Activated CD4-positive, CD25-positive, alpha-beta regulatory T cell treated with anti-CD3 and anti-CD28 coated beads, Interleukin-2, amount 50 U/mL, for 16 hours (primary cell): ENCODE measurements at regions not wholly inside any gene's neighbourhood (a gene's known extent, or its start where the extent isn't known, plus 50 kb on each side); places are given as distances from the start of the nearest gene placed in this dataset.

Source experiments
- DNase-seq: peaks from one replicate; pipeline ENCODE4 v3.0.0-alpha.2; 2020; ENCODE audit warnings: low read depth, low spot score

GRCh38 chr2:128437204-128437565 lies 118.5 kb upstream of the HS6ST1 start:
- no peak for DNase-seq

GRCh38 chr2:128438091-128438490 lies 119.4 kb upstream of the HS6ST1 start:
- no peak for DNase-seq

- DNase-seq = no peak
These were observed 119.9 kb upstream of the HS6ST1 start for GRCh38 chr2:128438586-128438985.

GRCh38 chr2:128439031-128439790 lies 120.5 kb upstream of the HS6ST1 start:
- DNase-seq = no peak

- no peak for DNase-seq
These were observed 121.4 kb upstream of the HS6ST1 start for GRCh38 chr2:128439791-128440665.

GRCh38 chr2:128440666-128441340 lies 122.1 kb upstream of the HS6ST1 start:
- DNase-seq = no peak

GRCh38 chr2:128441341-128442052 lies 122.8 kb upstream of the HS6ST1 start:
- DNase-seq = no peak

- no peak for DNase-seq
These were observed 123.5 kb upstream of the HS6ST1 start for GRCh38 chr2:128442053-128442751.

- no peak for DNase-seq
These were observed 124.2 kb upstream of the HS6ST1 start for GRCh38 chr2:128442891-128443302.

GRCh38 chr2:128444121-128444771 lies 125.6 kb upstream of the HS6ST1 start:
- DNase-seq = no peak

GRCh38 chr2:128444816-128445522 lies 126.3 kb upstream of the HS6ST1 start:
- DNase-seq = no peak

- no peak for DNase-seq
These were observed 126.8 kb upstream of the HS6ST1 start for GRCh38 chr2:128445523-128445900.

- no peak for DNase-seq
These were observed 127.6 kb upstream of the HS6ST1 start for GRCh38 chr2:128446049-128446873.

- DNase-seq = no peak
These were observed 128.3 kb upstream of the HS6ST1 start for GRCh38 chr2:128446874-128447537.

GRCh38 chr2:128447538-128447995 lies 128.9 kb upstream of the HS6ST1 start:
- no peak for DNase-seq

- DNase-seq = no peak
These were observed 129.9 kb upstream of the HS6ST1 start for GRCh38 chr2:128448331-128449225.
